ENCODE measurements at regions not wholly inside any gene's neighbourhood (a gene's known extent, or its start where the extent isn't known, plus 50 kb on each side); places are given as distances from the start of the nearest gene placed in this dataset.

DNA sequence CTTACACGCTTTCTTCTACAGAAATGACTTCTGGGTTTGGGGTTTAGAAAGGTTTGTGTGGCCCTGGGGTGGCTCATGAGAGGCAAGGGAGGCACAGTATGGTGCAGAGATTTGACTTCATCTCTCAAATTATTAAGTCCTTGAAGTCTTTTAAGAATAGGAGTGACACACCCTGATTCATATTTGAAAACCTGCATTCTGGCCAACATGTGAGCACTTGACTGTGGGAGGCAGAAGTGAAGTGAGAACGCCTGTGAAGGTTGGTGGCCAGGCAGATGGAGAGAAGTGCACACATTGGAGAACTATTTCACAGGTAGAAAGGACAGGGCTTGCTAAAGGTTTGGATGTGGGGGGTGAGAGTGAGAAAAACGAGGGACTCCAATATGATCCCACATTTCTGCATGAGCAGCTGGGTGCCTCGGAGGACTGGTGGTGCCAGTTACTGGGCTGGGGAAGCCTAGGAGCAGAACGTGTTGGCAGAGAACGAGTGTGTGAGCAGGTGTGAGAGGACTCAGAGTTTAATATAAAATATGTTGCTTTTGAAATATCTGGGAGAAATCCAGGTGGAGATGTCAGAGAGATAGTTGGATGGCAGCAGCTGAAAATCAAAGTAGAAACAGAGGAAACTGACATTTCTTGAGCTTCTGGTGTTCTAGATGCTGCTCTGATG is 240.0 kb upstream of the ADAMTSL1 start:
- TF ChIP-seq, protein P1, sequence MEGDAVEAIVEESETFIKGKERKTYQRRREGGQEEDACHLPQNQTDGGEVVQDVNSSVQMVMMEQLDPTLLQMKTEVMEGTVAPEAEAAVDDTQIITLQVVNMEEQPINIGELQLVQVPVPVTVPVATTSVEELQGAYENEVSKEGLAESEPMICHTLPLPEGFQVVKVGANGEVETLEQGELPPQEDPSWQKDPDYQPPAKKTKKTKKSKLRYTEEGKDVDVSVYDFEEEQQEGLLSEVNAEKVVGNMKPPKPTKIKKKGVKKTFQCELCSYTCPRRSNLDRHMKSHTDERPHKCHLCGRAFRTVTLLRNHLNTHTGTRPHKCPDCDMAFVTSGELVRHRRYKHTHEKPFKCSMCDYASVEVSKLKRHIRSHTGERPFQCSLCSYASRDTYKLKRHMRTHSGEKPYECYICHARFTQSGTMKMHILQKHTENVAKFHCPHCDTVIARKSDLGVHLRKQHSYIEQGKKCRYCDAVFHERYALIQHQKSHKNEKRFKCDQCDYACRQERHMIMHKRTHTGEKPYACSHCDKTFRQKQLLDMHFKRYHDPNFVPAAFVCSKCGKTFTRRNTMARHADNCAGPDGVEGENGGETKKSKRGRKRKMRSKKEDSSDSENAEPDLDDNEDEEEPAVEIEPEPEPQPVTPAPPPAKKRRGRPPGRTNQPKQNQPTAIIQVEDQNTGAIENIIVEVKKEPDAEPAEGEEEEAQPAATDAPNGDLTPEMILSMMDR (conservative IDR thresholded peaks at IDR 0.05; ENCODE audit: low read depth, low read length): no peak
- no peak for DNase-seq (ENCODE audit: low read depth)
- no peak overlapping the region for H3K4me3 ChIP-seq (ENCODE audit: low read depth, low read length)

DNA sequence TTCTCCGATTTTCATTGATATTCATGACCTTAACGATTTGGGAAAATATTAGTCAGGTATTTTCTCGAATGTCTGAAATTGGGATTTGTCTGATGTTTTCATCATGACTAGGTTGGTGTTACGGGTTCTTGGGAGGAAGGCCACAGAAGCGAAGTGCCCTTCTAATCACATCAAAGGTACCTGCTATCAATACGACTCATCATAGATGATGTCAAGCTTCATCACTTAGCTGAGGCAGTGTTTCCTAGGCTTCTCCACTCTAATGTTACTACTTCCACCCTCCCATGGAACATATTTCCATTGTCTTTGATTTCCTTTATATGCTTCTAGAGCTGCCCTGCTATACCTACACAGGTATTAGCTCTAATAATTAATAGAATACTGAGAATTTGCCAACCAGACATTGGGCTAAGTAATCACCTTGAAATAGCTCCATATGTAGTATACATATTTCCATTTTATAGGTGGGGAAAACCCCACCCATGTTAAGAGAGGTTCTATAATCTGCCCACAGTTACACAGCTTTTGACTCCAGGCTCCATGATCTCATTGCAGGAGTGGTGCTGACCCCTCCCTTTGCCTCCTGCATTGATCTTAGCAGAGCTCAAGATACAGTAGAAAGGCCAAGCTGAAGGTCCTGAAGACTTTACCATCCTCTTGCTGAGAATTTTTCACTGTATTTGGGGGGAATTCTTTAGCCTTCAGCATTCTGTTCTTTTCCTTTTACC is 238.6 kb upstream of the ADAMTSL1 start:
- H3K4me3 ChIP-seq (ENCODE audit: low read depth, low read length): no peak overlapping the region
- DNase-seq (ENCODE audit: low read depth): no peak
- TF ChIP-seq, protein P1 (conservative IDR thresholded peaks at IDR 0.05; ENCODE audit: low read depth, low read length): no peak

DNA sequence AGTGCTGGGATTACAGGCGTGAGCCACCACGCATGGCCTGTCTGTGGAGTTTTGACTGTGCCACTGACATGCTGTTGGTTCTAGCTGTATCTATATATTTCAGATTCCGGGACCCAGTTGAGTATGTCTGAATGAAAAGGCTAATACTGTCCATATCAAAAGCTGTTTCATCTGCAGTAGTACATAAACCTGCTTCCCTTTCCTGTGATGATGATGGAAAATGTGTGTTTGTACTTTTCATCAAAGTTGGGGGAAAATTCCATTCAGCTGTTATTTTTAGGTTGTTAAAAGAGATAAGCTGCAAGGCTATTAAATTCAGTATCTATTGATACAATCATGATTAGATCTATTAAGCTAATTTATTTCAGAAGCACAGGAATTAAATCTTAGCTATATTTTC is 237.6 kb upstream of the ADAMTSL1 start:
- TF ChIP-seq, protein P1 (conservative IDR thresholded peaks at IDR 0.05; ENCODE audit: low read depth, low read length): no peak
- no peak for DNase-seq (ENCODE audit: low read depth)
- H3K4me3 ChIP-seq (ENCODE audit: low read depth, low read length): no peak overlapping the region

DNA sequence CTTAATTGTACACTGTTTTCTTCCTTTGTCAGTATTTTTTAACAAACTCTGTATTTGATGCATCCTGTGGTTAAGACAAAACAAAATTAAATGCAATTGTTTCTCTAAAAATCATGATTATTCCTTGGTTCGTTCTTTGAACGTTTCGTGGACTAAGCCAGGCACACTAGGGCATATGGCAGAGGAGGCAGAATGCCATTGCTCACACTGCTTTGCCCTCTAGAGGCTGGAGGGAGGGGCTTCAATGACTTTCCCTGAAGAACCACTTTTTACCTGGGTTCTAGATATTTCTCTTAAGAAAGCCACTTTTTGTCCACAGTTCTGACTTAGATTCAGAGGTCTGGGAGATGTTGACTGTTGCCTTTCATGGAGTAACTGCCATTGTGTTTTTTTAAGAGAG is 236.2 kb upstream of the ADAMTSL1 start:
- DNase-seq (ENCODE audit: low read depth): no peak
- H3K4me3 ChIP-seq (ENCODE audit: low read depth, low read length): no peak overlapping the region
- TF ChIP-seq, protein P1 (conservative IDR thresholded peaks at IDR 0.05; ENCODE audit: low read depth, low read length): no peak

DNA sequence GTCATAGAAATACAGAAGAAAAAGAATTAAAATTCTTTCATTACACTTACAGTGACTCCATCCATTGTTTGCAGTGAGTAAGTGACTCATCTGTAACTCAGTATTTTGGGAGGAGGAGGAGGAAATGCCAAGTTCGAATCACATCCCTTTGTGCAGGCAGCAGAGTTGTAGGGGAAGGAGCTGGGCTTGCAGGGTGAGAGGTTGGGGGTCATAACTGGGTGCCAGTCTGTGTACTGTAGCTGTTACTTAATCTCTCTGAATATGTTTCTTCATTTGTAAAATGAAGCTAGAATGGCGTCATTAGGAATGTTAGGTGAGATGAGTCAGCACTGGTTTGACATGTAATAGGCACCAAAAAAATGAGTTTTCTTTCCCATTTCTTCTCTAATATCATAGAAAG is 235.7 kb upstream of the ADAMTSL1 start:
- peak; percentile 93 for DNase-seq (ENCODE audit: low read depth)
- TF ChIP-seq, protein P1 (conservative IDR thresholded peaks at IDR 0.05; ENCODE audit: low read depth, low read length): no peak
- H3K4me3 ChIP-seq (ENCODE audit: low read depth, low read length): no peak overlapping the region

DNA sequence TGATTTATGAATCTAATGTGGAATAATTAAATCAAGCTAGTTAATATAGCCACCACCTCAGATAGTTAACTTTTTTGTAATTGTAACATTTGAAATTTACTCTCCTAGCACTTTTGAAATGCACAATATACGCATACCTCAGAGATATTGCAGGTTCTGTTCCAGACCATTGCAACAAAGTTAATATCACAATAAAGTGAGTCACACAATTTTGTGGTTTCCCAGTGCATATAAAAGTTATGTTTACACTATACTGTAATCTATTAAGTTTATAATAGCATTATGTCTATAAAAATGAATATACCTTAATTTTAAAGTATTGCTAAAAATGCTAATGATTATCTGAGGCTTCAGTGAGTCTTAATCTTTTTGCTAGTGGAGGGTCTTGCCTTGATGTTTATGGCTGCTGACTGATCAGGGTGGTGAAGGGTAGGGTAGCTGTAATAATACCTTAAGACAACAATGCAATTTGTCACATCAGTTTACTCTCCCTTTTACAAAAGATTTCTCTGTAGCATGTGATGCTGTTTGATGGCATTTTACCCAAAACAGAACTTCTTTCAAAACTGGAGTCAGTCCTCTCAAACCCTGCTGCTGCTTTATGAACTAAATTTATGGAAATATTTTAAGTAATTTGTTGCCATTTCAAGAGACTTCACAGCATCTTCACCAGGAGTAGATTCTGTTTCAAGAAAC is 235.1 kb upstream of the ADAMTSL1 start:
- TF ChIP-seq, protein P1 (conservative IDR thresholded peaks at IDR 0.05; ENCODE audit: low read depth, low read length): no peak
- peak; percentile 70 for DNase-seq (ENCODE audit: low read depth)
- H3K4me3 ChIP-seq (ENCODE audit: low read depth, low read length): no peak overlapping the region

All from choroid plexus epithelial cell (primary cell).